ENCODE measurements at regions not wholly inside any gene's neighbourhood (a gene's known extent, or its start where the extent isn't known, plus 50 kb on each side); places are given as distances from the start of the nearest gene placed in this dataset.

DNA sequence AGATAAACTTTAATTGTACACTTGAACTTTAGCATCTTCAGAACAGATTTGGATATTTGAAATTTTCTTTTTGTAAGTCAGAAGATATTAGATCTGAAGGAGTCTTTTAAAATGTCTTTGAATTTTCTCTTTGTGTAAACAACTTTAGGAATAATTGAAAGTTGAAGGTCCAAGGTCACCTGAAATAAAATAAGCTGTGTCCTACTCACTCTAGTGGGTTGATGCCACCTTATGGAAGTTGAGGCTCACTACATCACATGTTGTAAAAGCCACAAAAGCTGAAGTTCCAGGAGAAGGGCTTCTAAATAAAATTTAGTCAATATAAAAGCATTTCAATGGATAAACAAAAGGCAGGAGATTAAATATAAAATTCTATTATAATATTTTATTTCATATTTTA, 122.0 kb upstream of the ATXN7L3B start:
- TF ChIP-seq, protein P1, sequence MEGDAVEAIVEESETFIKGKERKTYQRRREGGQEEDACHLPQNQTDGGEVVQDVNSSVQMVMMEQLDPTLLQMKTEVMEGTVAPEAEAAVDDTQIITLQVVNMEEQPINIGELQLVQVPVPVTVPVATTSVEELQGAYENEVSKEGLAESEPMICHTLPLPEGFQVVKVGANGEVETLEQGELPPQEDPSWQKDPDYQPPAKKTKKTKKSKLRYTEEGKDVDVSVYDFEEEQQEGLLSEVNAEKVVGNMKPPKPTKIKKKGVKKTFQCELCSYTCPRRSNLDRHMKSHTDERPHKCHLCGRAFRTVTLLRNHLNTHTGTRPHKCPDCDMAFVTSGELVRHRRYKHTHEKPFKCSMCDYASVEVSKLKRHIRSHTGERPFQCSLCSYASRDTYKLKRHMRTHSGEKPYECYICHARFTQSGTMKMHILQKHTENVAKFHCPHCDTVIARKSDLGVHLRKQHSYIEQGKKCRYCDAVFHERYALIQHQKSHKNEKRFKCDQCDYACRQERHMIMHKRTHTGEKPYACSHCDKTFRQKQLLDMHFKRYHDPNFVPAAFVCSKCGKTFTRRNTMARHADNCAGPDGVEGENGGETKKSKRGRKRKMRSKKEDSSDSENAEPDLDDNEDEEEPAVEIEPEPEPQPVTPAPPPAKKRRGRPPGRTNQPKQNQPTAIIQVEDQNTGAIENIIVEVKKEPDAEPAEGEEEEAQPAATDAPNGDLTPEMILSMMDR (IDR thresholded peaks at IDR 0.05 in 8 of 11, conservative IDR thresholded peaks at IDR 0.05 in 3 of 11), result peak in 1 of 11 experiments; percentile 18
- TF ChIP-seq POLR2A (IDR thresholded peaks at IDR 0.05) (no peak), POLR2AphosphoS5 (IDR thresholded peaks at IDR 0.05) (no peak)

Measured in spleen (tissue), 7 donors.